Coronary artery (tissue), 2 donors: ENCODE measurements at regions not wholly inside any gene's neighbourhood (a gene's known extent, or its start where the extent isn't known, plus 50 kb on each side); places are given as distances from the start of the nearest gene placed in this dataset.

Experiments
- DNase-seq: peaks from one replicate; pipeline ENCODE4 v3.0.0-alpha.2; 2017; ENCODE audit warnings: low spot score
- H3K27ac ChIP-seq, 2 donors: fragments of 200-600 bp; sonication (generic); one replicate each; pipeline ENCODE4 v1.5.1; 2016 to 2019
- H3K4me3 ChIP-seq: fragments of 200-600 bp; sonication (generic); 2 replicates; pipeline ENCODE4 v1.5.1; 2016; ENCODE audit warnings: mild to moderate bottlenecking, moderate library complexity
- TF ChIP-seq, protein P1 (sequence below): fragments of 200-600 bp; sonication (generic); IDR thresholded peaks from one replicate; pipeline ENCODE4 v1.5.1; 2019; ENCODE audit warnings: antibody characterized with exemption

GRCh38 chr1:29878501-29878900 is 642.2 kb downstream of the PTPRU start:
- Histone ChIP-seq H3K27ac (no peak overlapping the region), H3K4me3 (no peak overlapping the region)
- TF ChIP-seq, protein P1, sequence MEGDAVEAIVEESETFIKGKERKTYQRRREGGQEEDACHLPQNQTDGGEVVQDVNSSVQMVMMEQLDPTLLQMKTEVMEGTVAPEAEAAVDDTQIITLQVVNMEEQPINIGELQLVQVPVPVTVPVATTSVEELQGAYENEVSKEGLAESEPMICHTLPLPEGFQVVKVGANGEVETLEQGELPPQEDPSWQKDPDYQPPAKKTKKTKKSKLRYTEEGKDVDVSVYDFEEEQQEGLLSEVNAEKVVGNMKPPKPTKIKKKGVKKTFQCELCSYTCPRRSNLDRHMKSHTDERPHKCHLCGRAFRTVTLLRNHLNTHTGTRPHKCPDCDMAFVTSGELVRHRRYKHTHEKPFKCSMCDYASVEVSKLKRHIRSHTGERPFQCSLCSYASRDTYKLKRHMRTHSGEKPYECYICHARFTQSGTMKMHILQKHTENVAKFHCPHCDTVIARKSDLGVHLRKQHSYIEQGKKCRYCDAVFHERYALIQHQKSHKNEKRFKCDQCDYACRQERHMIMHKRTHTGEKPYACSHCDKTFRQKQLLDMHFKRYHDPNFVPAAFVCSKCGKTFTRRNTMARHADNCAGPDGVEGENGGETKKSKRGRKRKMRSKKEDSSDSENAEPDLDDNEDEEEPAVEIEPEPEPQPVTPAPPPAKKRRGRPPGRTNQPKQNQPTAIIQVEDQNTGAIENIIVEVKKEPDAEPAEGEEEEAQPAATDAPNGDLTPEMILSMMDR = no peak
- DNase-seq = no peak

GRCh38 chr1:29876902-29877301 is 640.6 kb downstream of the PTPRU start:
- no peak for DNase-seq
- TF ChIP-seq, protein P1 = no peak
- no peak overlapping the region for H3K4me3 ChIP-seq
- no peak overlapping the region for H3K27ac ChIP-seq

DNA sequence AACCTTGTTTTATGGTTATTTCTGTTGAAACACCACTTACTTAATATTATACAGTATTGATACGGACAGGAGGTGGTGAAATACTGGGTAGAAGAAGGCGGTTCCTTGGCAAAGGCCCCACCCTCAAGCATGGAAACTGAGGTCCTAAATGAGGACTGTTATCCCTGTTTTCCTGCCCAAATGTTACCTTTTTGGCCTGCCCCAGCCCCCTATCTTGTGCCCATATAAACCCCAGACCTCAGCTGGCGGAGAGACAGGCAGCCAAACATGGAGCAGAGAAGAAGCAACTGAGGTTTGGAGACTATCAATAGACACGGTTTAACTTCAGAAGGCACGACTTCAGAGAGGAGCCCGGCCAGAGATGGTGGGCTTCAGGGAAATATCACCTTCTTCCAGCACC is 640.1 kb downstream of the PTPRU start:
- TF ChIP-seq, protein P1 = no peak
- no peak for DNase-seq
- H3K4me3 ChIP-seq = no peak overlapping the region
- no peak overlapping the region for H3K27ac ChIP-seq

GRCh38 chr1:29875557-29876028 is 639.3 kb downstream of the PTPRU start:
- no peak overlapping the region for H3K27ac ChIP-seq
- no peak overlapping the region for H3K4me3 ChIP-seq
- DNase-seq = no peak
- TF ChIP-seq, protein P1 = no peak

DNA sequence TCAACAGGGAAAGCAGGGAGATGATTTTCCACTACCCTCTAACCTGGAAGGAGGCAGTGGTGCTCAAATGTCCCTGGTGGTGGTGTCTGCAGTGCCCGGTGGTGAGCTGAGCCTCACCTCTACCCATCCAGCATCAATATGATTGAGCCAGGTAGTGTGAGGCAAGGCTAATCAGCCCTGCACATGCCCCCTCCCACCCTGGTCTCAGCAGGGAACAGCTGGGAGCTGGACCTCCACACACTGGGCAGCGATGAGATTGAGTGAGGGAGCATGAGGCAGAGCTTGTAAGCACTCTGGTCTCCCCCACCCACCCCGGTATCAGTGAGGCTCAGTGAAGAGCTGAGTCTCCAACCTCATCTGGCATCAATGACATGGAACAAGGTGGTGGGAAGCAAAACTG is 634.3 kb downstream of the PTPRU start:
- Histone ChIP-seq H3K4me3 (no peak overlapping the region), H3K27ac (no peak overlapping the region)
- DNase-seq = no peak
- TF ChIP-seq, protein P1 = no peak

GRCh38 chr1:29869802-29870201 is 633.5 kb downstream of the PTPRU start:
- Histone ChIP-seq H3K27ac (no peak overlapping the region), H3K4me3 (no peak overlapping the region)
- DNase-seq = no peak
- TF ChIP-seq, protein P1 = no peak

DNA sequence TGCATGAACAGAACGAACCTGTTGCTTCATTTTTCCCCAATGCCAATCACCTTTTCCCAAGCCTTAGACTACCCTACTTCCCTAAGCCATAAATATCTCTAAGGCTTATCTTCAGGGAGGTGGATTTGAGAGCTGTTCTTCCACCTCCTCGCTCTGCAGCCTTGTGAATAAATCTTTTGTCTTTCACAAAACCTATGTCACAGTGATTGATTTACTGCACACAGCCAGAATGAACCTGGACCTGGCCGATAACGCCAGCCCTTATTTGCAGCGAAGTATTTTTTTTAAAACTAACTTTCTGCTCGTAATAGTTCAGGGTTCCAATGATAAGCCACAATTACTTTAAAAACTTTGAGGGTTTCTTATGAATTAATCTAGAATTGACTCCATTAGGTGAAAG is 632.6 kb downstream of the PTPRU start:
- Histone ChIP-seq H3K27ac (no peak overlapping the region), H3K4me3 (no peak overlapping the region)
- TF ChIP-seq, protein P1 = no peak
- no peak for DNase-seq
